OCI-LY7 (cell line): ENCODE measurements at regions not wholly inside any gene's neighbourhood (a gene's known extent, or its start where the extent isn't known, plus 50 kb on each side); places are given as distances from the start of the nearest gene placed in this dataset.
"Not testable (repeated sequence)": the region's sequence is repeated elsewhere in the genome, so short reads cannot be mapped to it uniquely, and the experiment has no call there.

Experiments
- BruUV-seq: library from RNA; stranded (reverse); fragments of 400-500 nt; replicated peaks from 2 replicates; lab custom pipeline; 2021; lab: Mats Ljungman, UMichigan
- CTCF ChIA-PET: fragments of 300-600 bp; sonication (Branson Sonifier 250); formaldehyde crosslinking; loops from one replicate; lab custom pipeline; 2022; ENCODE audit warnings: antibody characterized with exemption; ENCODE audit not compliant: unreplicated experiment; lab: Charles Lee
- POLR2A ChIA-PET: fragments of 300-600 bp; sonication (Branson Sonifier 250); formaldehyde crosslinking; loops from one replicate; lab custom pipeline; 2022; ENCODE audit warnings: antibody characterized with exemption; lab: Charles Lee
- DNase-seq: peaks from one replicate; pipeline ENCODE4 v3.0.0-alpha.2; 2015; ENCODE audit warnings: low spot score
- H2AFZ ChIP-seq: fragments of 200-600 bp; sonication (generic), shearing (Covaris generic); 2 replicates; pipeline ENCODE4 v1.6.1; 2014; ENCODE audit warnings: mild to moderate bottlenecking, antibody characterized with exemption, low read length, moderate library complexity
- H3K27ac ChIP-seq: fragments of 200-600 bp; sonication (generic); 2 replicates; pipeline ENCODE4 v1.5.1; 2014; ENCODE audit warnings: mixed run types, low read depth, mild to moderate bottlenecking, moderate library complexity, low read length, inconsistent platforms; ENCODE audit not compliant: poor library complexity, severe bottlenecking
- H3K36me3 ChIP-seq: fragments of 200-600 bp; sonication (generic); 2 replicates; pipeline ENCODE4 v1.6.1; 2014; ENCODE audit warnings: mild to moderate bottlenecking, antibody characterized with exemption, low read length, moderate library complexity, mixed read lengths; ENCODE audit not compliant: insufficient read depth
- H3K4me1 ChIP-seq: fragments of 200-600 bp; sonication (generic); 2 replicates; pipeline ENCODE4 v1.5.1; 2014; ENCODE audit warnings: mild to moderate bottlenecking, low read length; ENCODE audit not compliant: insufficient read depth, poor library complexity, severe bottlenecking
- H3K4me2 ChIP-seq: fragments of 200-600 bp; sonication (generic); 2 replicates; pipeline ENCODE4 v1.6.1; 2014; ENCODE audit warnings: mild to moderate bottlenecking, low read length
- H3K4me3 ChIP-seq: fragments of 200-600 bp; sonication (generic); 2 replicates; pipeline ENCODE4 v1.5.1; 2014; ENCODE audit warnings: mild to moderate bottlenecking, low read depth, low read length; ENCODE audit not compliant: poor library complexity, severe bottlenecking
- H3K79me2 ChIP-seq: fragments of 200-600 bp; sonication (generic); 2 replicates; pipeline ENCODE4 v1.6.1; 2016; ENCODE audit warnings: low read depth, mild to moderate bottlenecking, low read length, moderate library complexity, mixed read lengths; ENCODE audit not compliant: insufficient read depth
- H3K9me2 ChIP-seq: fragments of 200-600 bp; sonication (generic); 2 replicates; pipeline ENCODE4 v1.6.1; 2016; ENCODE audit warnings: mild to moderate bottlenecking, low read length, mixed read lengths; ENCODE audit not compliant: insufficient read depth
- H3K9me3 ChIP-seq: fragments of 200-600 bp; sonication (generic); 2 replicates; pipeline ENCODE4 v1.6.1; 2014; ENCODE audit warnings: mild to moderate bottlenecking, mixed run types, low read length, mixed read lengths
- H4K20me1 ChIP-seq: fragments of 200-600 bp; sonication (generic); 2 replicates; pipeline ENCODE4 v1.6.1; 2014; ENCODE audit warnings: mild to moderate bottlenecking, antibody characterized with exemption, low read length, moderate library complexity, mixed read lengths; ENCODE audit not compliant: insufficient read depth
- EZH2phosphoT487 ChIP-seq: fragments of 200-600 bp; sonication (generic); IDR thresholded peaks from 2 replicates; pipeline ENCODE4 v1.6.1; 2018; ENCODE audit warnings: low read depth, borderline replicate concordance, mild to moderate bottlenecking, mixed run types, antibody characterized with exemption, low read length, moderate library complexity, mixed read lengths
- intact Hi-C: fragments of 100-400 bp; cut with micrococcal nuclease; formaldehyde crosslinking; loops from one replicate; pipeline ENCODE4 v1.10.0; 2022; ENCODE audit not compliant: unreplicated experiment
- TF ChIP-seq, protein P1 (sequence below): fragments of 200-600 bp; sonication (generic); conservative IDR thresholded peaks from 2 replicates; pipeline ENCODE4 v1.5.1; 2014; ENCODE audit warnings: mild to moderate bottlenecking, antibody characterized with exemption, low read length, moderate library complexity, mixed read lengths

- DNase-seq, result no peak
- H3K79me2 ChIP-seq, result no peaks in the 10 kb centered on the region
- POLR2A ChIA-PET, result no interaction called here
- H3K9me3 ChIP-seq, result no peaks in the 10 kb centered on the region
- no peak overlapping the region for H2AFZ ChIP-seq
- no peak overlapping the region for H3K4me2 ChIP-seq
- no peak overlapping the region for H3K4me3 ChIP-seq
- no peaks in the 10 kb centered on the region for H4K20me1 ChIP-seq
- CTCF ChIA-PET, result no interaction called here
- no peaks in the 10 kb centered on the region for H3K9me2 ChIP-seq
- H3K4me1 ChIP-seq, result no peaks in the 10 kb centered on the region
- no peaks in the 10 kb centered on the region for H3K36me3 ChIP-seq
- BruUV-seq, result no TSS peak
- no peak overlapping the region for H3K27ac ChIP-seq
- intact Hi-C loops, result no loop called here
- no peak for TF ChIP-seq EZH2phosphoT487
- TF ChIP-seq, protein P1, sequence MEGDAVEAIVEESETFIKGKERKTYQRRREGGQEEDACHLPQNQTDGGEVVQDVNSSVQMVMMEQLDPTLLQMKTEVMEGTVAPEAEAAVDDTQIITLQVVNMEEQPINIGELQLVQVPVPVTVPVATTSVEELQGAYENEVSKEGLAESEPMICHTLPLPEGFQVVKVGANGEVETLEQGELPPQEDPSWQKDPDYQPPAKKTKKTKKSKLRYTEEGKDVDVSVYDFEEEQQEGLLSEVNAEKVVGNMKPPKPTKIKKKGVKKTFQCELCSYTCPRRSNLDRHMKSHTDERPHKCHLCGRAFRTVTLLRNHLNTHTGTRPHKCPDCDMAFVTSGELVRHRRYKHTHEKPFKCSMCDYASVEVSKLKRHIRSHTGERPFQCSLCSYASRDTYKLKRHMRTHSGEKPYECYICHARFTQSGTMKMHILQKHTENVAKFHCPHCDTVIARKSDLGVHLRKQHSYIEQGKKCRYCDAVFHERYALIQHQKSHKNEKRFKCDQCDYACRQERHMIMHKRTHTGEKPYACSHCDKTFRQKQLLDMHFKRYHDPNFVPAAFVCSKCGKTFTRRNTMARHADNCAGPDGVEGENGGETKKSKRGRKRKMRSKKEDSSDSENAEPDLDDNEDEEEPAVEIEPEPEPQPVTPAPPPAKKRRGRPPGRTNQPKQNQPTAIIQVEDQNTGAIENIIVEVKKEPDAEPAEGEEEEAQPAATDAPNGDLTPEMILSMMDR, result no peak
Observed at GRCh38 chr7:16945372-16945771, 63.6 kb upstream of the AGR3 start.

DNA sequence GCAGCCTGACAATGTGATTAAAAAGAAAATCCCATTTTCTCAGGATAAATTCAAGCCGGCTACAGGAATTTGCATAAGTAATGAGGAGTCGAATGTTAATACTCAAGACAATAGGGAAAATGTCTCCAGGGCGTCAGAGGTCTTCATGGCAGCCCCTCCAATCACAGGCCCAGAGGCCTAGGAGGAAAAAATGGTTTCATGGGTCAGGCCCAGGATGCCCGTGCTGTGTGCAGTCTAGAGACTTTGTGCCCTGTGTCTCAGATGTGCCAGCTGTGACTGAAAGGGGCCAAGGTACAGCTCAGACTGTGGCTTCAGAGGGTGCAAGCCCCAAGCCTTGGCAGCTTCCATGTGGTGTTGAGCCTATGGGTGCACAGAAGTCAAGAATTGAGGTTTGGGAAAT lies 66.3 kb upstream of the AGR3 start:
- H3K36me3 ChIP-seq, H3K9me2 ChIP-seq, H3K79me2 ChIP-seq, H3K9me3 ChIP-seq, H3K4me2 ChIP-seq, H4K20me1 ChIP-seq, DNase-seq, POLR2A ChIA-PET, H2AFZ ChIP-seq, BruUV-seq, H3K27ac ChIP-seq, CTCF ChIA-PET, intact Hi-C loops, H3K4me3 ChIP-seq, H3K4me1 ChIP-seq: not testable (repeated sequence)

DNA sequence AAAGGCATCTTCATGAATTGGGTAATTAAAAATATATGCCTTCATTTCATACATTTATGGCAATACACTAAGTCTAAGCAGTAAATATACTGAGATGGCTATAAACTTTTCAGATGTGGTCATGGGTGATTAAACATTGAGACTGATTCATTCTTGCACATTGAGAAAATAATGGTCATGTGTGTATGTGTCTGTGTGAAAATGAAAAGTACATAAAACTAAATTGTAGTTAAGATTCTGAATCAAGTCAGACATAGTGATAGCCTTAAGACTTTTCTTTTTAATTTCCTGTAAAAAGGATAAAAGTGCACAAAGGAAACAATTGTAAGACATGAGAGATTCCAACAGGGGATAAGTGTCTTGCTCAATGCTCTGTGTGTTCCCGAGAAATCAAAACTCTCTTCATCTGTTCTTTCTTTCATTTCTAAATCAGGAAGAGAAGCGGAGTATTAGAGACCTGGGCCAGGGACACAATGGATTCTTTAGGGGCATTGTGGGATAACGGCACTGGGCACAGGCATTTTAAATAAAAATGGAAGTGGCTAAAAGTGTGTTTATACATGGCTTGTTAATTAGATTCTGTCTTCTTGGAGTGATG lies 69.8 kb upstream of the AGR3 start:
- H3K9me3 ChIP-seq, result no peaks in the 10 kb centered on the region
- intact Hi-C loops, result no loop called here
- no peaks in the 10 kb centered on the region for H3K4me1 ChIP-seq
- no TSS peak for BruUV-seq
- no peaks in the 10 kb centered on the region for H3K79me2 ChIP-seq
- CTCF ChIA-PET, result no interaction called here
- no peaks in the 10 kb centered on the region for H3K36me3 ChIP-seq
- H3K9me2 ChIP-seq, result no peaks in the 10 kb centered on the region
- no peak for DNase-seq
- H2AFZ ChIP-seq, result no peak overlapping the region
- no peak overlapping the region for H3K27ac ChIP-seq
- POLR2A ChIA-PET, result interaction anchor here (0.5 to 1.2 kb wide), 2 partner anchors 10 to 47 kb away, joined by 3 to 5 read pairs; no protein-coding TSS in a partner anchor
- no peak overlapping the region for H3K4me2 ChIP-seq
- no peaks in the 10 kb centered on the region for H4K20me1 ChIP-seq
- no peak for TF ChIP-seq EZH2phosphoT487
- TF ChIP-seq, protein P1, result no peak
- H3K4me3 ChIP-seq, result no peak overlapping the region
